ENCODE measurements at regions not wholly inside any gene's neighbourhood (a gene's known extent, or its start where the extent isn't known, plus 50 kb on each side); places are given as distances from the start of the nearest gene placed in this dataset.

- DNase-seq = no peak
- Histone ChIP-seq H3K4me1 (ENCODE audit: low read length) (no peaks in the 10 kb centered on the region), H2AFZ (ENCODE audit: low read length) (no peak overlapping the region), H3K9ac (ENCODE audit: low read length) (no peak overlapping the region), H3K36me3 (replicated peaks; ENCODE audit: insufficient read depth, low read length) (no peaks in the 10 kb centered on the region), H3F3A (ENCODE audit: insufficient read depth, low read length) (no peaks in the 10 kb centered on the region), H3K4me2 (ENCODE audit: low read depth, low read length) (no peak overlapping the region), H3K27ac (ENCODE audit: low read length) (no peak overlapping the region), H4K20me1 (ENCODE audit: insufficient read depth, low read length) (no peaks in the 10 kb centered on the region), H3K9me3 (replicated peaks; ENCODE audit: insufficient read depth, low read length) (no peaks in the 10 kb centered on the region), H3K27me3 (replicated peaks; ENCODE audit: insufficient read depth, low read length) (no peaks in the 10 kb centered on the region), H3K79me2 (ENCODE audit: low read length) (no peaks in the 10 kb centered on the region), H3K4me3 (ENCODE audit: low read length) (no peak overlapping the region), H3K9me2 (replicated peaks; ENCODE audit: insufficient read depth, low read length) (no peaks in the 10 kb centered on the region)
- TF ChIP-seq EZH2 (optimal IDR thresholded peaks at IDR 0.05; ENCODE audit: low read depth, low read length) = no peak
- no peak for TF ChIP-seq CTCF (IDR thresholded peaks at IDR 0.05; ENCODE audit: low read length)
- no peak for TF ChIP-seq EZH2phosphoT487 (IDR thresholded peaks at IDR 0.05; ENCODE audit: low read length)
Observed at GRCh38 chr3:59644479-59645402, 594.9 kb upstream of the CFAP20DC start.

GRCh38 chr3:59641169-59641899, 591.5 kb upstream of the CFAP20DC start:
- H3K4me3 ChIP-seq (ENCODE audit: low read length) = no peak overlapping the region
- no peak overlapping the region for H3K27ac ChIP-seq (ENCODE audit: low read length)
- no peak for DNase-seq
- H3K36me3 ChIP-seq (replicated peaks; ENCODE audit: insufficient read depth, low read length) = no peaks in the 10 kb centered on the region
- H3K9me2 ChIP-seq (replicated peaks; ENCODE audit: insufficient read depth, low read length) = no peaks in the 10 kb centered on the region
- no peaks in the 10 kb centered on the region for H4K20me1 ChIP-seq (ENCODE audit: insufficient read depth, low read length)
- no peaks in the 10 kb centered on the region for H3K4me1 ChIP-seq (ENCODE audit: low read length)
- H3K4me2 ChIP-seq (ENCODE audit: low read depth, low read length) = no peak overlapping the region
- no peaks in the 10 kb centered on the region for H3K27me3 ChIP-seq (replicated peaks; ENCODE audit: insufficient read depth, low read length)
- no peaks in the 10 kb centered on the region for H3K79me2 ChIP-seq (ENCODE audit: low read length)
- H2AFZ ChIP-seq (ENCODE audit: low read length) = no peak overlapping the region
- H3F3A ChIP-seq (ENCODE audit: insufficient read depth, low read length) = no peaks in the 10 kb centered on the region
- H3K9me3 ChIP-seq (replicated peaks; ENCODE audit: insufficient read depth, low read length) = no peaks in the 10 kb centered on the region
- TF ChIP-seq EZH2phosphoT487 (IDR thresholded peaks at IDR 0.05; ENCODE audit: low read length) (no peak), EZH2 (optimal IDR thresholded peaks at IDR 0.05; ENCODE audit: low read depth, low read length) (no peak), CTCF (IDR thresholded peaks at IDR 0.05; ENCODE audit: low read length) (no peak)
- H3K9ac ChIP-seq (ENCODE audit: low read length) = no peak overlapping the region

GRCh38 chr3:59632760-59633573, 583.1 kb upstream of the CFAP20DC start:
- no peak overlapping the region for H3K9ac ChIP-seq (ENCODE audit: low read length)
- no peaks in the 10 kb centered on the region for H3K79me2 ChIP-seq (ENCODE audit: low read length)
- no peaks in the 10 kb centered on the region for H3K4me1 ChIP-seq (ENCODE audit: low read length)
- H3K4me3 ChIP-seq (ENCODE audit: low read length) = no peak overlapping the region
- H3F3A ChIP-seq (ENCODE audit: insufficient read depth, low read length) = no peaks in the 10 kb centered on the region
- H3K9me3 ChIP-seq (replicated peaks; ENCODE audit: insufficient read depth, low read length) = no peaks in the 10 kb centered on the region
- H2AFZ ChIP-seq (ENCODE audit: low read length) = no peak overlapping the region
- no peaks in the 10 kb centered on the region for H3K36me3 ChIP-seq (replicated peaks; ENCODE audit: insufficient read depth, low read length)
- no peak for DNase-seq
- H3K27me3 ChIP-seq (replicated peaks; ENCODE audit: insufficient read depth, low read length) = no peaks in the 10 kb centered on the region
- H3K27ac ChIP-seq (ENCODE audit: low read length) = no peak overlapping the region
- H3K9me2 ChIP-seq (replicated peaks; ENCODE audit: insufficient read depth, low read length) = no peaks in the 10 kb centered on the region
- TF ChIP-seq EZH2phosphoT487 (IDR thresholded peaks at IDR 0.05; ENCODE audit: low read length) = no peak
- TF ChIP-seq EZH2 (optimal IDR thresholded peaks at IDR 0.05; ENCODE audit: low read depth, low read length) = no peak
- no peak for TF ChIP-seq CTCF (IDR thresholded peaks at IDR 0.05; ENCODE audit: low read length)
- no peaks in the 10 kb centered on the region for H4K20me1 ChIP-seq (ENCODE audit: insufficient read depth, low read length)
- H3K4me2 ChIP-seq (ENCODE audit: low read depth, low read length) = no peak overlapping the region

Measured in MM.1S (cell line).